ENCODE measurements at regions not wholly inside any gene's neighbourhood (a gene's known extent, or its start where the extent isn't known, plus 50 kb on each side); places are given as distances from the start of the nearest gene placed in this dataset.

- no peak for DNase-seq
These were observed 1092.6 kb upstream of the TENM4 start for GRCh38 chr11:80533463-80533862.

- DNase-seq: no peak
These were observed 1091.9 kb upstream of the TENM4 start for GRCh38 chr11:80532633-80533232.

GRCh38 chr11:80529726-80530125 lies 1088.9 kb upstream of the TENM4 start:
- no peak for DNase-seq

- no peak for DNase-seq
These were observed 1085.0 kb upstream of the TENM4 start for GRCh38 chr11:80525663-80526405.

GRCh38 chr11:80524349-80524748 lies 1083.5 kb upstream of the TENM4 start:
- no peak for DNase-seq

- no peak for DNase-seq
These were observed 1082.2 kb upstream of the TENM4 start for GRCh38 chr11:80523057-80523456.

GRCh38 chr11:80521592-80521991 lies 1080.8 kb upstream of the TENM4 start:
- no peak for DNase-seq

GRCh38 chr11:80520507-80520887 lies 1079.7 kb upstream of the TENM4 start:
- DNase-seq: no peak

- DNase-seq: no peak
These were observed 1079.0 kb upstream of the TENM4 start for GRCh38 chr11:80519596-80520506.

- DNase-seq: no peak
These were observed 1076.9 kb upstream of the TENM4 start for GRCh38 chr11:80517701-80518100.

- no peak for DNase-seq
These were observed 1074.3 kb upstream of the TENM4 start for GRCh38 chr11:80515097-80515496.

GRCh38 chr11:80512491-80512890 lies 1071.7 kb upstream of the TENM4 start:
- no peak for DNase-seq

- no peak for DNase-seq
These were observed 1064.9 kb upstream of the TENM4 start for GRCh38 chr11:80505771-80506170.

- DNase-seq: no peak
These were observed 1063.2 kb upstream of the TENM4 start for GRCh38 chr11:80503990-80504389.

GRCh38 chr11:80502511-80502910 lies 1061.7 kb upstream of the TENM4 start:
- no peak for DNase-seq

- DNase-seq: no peak
These were observed 1054.3 kb upstream of the TENM4 start for GRCh38 chr11:80495116-80495515.

GRCh38 chr11:80487952-80488351 lies 1047.1 kb upstream of the TENM4 start:
- DNase-seq: no peak

- no peak for DNase-seq
These were observed 1045.8 kb upstream of the TENM4 start for GRCh38 chr11:80486678-80487077.

- DNase-seq: no peak
These were observed 1036.3 kb upstream of the TENM4 start for GRCh38 chr11:80477178-80477577.

GRCh38 chr11:80473562-80473961 lies 1032.7 kb upstream of the TENM4 start:
- no peak for DNase-seq

- no peak for DNase-seq
These were observed 1029.0 kb upstream of the TENM4 start for GRCh38 chr11:80469871-80470270.

- no peak for DNase-seq
These were observed 1025.7 kb upstream of the TENM4 start for GRCh38 chr11:80466570-80466969.

- DNase-seq: no peak
These were observed 1021.4 kb upstream of the TENM4 start for GRCh38 chr11:80462211-80462610.

GRCh38 chr11:80458376-80458775 lies 1017.5 kb upstream of the TENM4 start:
- DNase-seq: no peak

Data from NCI-H1930 (cell line).